Testis (tissue), 2 donors: ENCODE measurements at regions not wholly inside any gene's neighbourhood (a gene's known extent, or its start where the extent isn't known, plus 50 kb on each side); places are given as distances from the start of the nearest gene placed in this dataset.

Source experiments
- CTCF ChIP-seq, 3 experiments: fragments of 450-650 bp in 2 of 3; fragments of 200-600 bp in 1 of 3; sonication (generic) in 1 of 3; IDR thresholded peaks; one replicate each; pipeline ENCODE4 v1.5.1; 2016 to 2019; ENCODE audit warnings: antibody characterized with exemption in 3 of 3, mild to moderate bottlenecking in 2 of 3, moderate library complexity in 1 of 3
- POLR2A ChIP-seq: fragments of 450-650 bp; IDR thresholded peaks from one replicate; pipeline ENCODE4 v1.6.1; 2017; ENCODE audit warnings: antibody characterized with exemption, mild to moderate bottlenecking, moderate library complexity

- no peak for TF ChIP-seq POLR2A
- no peak for TF ChIP-seq CTCF (IDR thresholded peaks at IDR 0.05)
Measured at GRCh38 chr3:16793321-16793720, 91.4 kb upstream of the PLCL2 start.
